ENCODE measurements at regions not wholly inside any gene's neighbourhood (a gene's known extent, or its start where the extent isn't known, plus 50 kb on each side); places are given as distances from the start of the nearest gene placed in this dataset.

DNA sequence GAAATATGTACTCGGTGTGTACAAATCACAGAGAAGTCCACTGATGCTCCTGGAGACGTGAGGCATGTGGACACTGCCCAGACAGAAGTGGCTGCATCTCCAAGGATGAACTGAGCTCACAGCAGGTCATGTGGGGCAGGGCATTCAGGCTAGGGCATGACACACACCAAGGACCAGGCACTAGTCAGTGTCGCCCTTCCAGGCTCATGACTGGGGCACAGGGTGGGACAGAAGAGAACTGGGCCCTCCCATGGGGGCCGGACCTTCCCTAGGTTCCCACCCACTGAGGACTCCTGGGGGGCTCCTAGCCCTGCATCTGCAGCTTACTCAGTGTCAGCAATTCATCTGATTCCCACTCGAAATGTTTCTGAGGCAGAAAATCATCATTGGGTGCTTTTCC is 256.8 kb upstream of the IRX4 start:
- Histone ChIP-seq H3K27me3 (ENCODE audit: control insufficient read depth, insufficient read depth, low read length) (no peaks in the 10 kb centered on the region), H3K4me1 (ENCODE audit: control insufficient read depth, insufficient read depth, low read length) (no peaks in the 10 kb centered on the region), H3K27ac (ENCODE audit: low read depth, low read length) (no peak overlapping the region), H3K9ac (ENCODE audit: low read length) (no peak overlapping the region), H3K36me3 (ENCODE audit: control insufficient read depth, insufficient read depth, low read length) (no peaks in the 10 kb centered on the region), H3K9me3 (ENCODE audit: control insufficient read depth, insufficient read depth, low read depth, low read length) (peaks cover 7% of the 10 kb centered on the region; the same call in 1 of the 2 replicates), H3K4me3 (ENCODE audit: low read depth, low read length) (no peak overlapping the region)

DNA sequence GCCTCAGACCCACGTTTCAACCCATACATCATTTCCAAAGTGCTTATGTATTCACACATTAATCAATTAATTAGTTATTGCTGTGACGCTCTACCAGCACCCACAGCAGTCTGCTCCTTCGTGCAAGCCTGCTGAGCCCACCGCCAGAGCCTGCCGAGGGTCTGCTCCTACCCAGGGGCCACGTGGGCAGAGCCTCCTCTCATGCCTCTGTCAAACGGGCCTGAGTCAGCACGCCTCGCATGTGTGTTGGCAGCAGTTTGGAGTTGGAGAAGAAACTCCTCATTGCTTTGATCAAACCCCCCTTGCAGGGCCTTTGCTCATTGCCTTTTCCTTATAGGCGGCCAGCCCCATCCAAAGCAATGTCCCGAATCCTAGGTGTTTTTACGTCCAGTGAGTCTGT is 256.2 kb upstream of the IRX4 start:
- no peak overlapping the region for H3K27ac ChIP-seq (ENCODE audit: low read depth, low read length)
- no peak overlapping the region for H3K4me3 ChIP-seq (ENCODE audit: low read depth, low read length)
- H3K27me3 ChIP-seq (ENCODE audit: control insufficient read depth, insufficient read depth, low read length), result no peaks in the 10 kb centered on the region
- no peak overlapping the region for H3K9ac ChIP-seq (ENCODE audit: low read length)
- no peaks in the 10 kb centered on the region for H3K4me1 ChIP-seq (ENCODE audit: control insufficient read depth, insufficient read depth, low read length)
- H3K36me3 ChIP-seq (ENCODE audit: control insufficient read depth, insufficient read depth, low read length), result no peaks in the 10 kb centered on the region
- H3K9me3 ChIP-seq (ENCODE audit: control insufficient read depth, insufficient read depth, low read depth, low read length), result peaks cover 1% of the 10 kb centered on the region; the same call in 1 of the 2 replicates

DNA sequence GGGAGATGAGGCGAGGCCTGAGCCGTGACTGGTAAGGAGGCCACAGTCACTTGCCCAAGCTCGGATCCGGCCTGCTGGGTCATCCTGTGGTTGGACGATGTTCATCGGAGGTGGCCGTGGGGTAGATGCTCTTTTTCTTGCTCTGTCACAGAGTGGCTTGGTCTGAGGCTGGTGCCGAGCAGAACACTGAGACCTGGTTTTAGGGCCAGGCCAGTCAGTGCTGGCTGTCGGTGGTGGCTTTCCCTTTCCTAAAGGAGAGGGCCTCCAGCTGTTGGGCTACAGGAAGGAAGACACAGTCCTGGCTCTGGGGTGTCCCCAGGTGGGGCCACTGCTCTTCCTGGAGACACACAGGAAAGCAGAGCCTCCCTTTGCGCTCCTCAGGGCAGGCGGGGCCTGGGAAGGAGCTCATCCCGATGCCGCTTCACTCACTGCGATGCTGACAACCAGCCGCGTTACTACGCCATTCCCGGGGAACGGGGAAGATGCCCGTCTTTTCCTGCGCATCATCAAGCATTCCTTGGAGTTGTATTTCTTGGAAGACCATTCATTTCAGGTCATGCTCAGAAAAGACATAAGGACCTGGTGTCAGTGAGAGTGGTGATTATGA is 254.8 kb upstream of the IRX4 start:
- no peak overlapping the region for H3K4me3 ChIP-seq (ENCODE audit: low read depth, low read length)
- no peaks in the 10 kb centered on the region for H3K9me3 ChIP-seq (ENCODE audit: control insufficient read depth, insufficient read depth, low read depth, low read length)
- H3K4me1 ChIP-seq (ENCODE audit: control insufficient read depth, insufficient read depth, low read length), result no peaks in the 10 kb centered on the region
- no peaks in the 10 kb centered on the region for H3K36me3 ChIP-seq (ENCODE audit: control insufficient read depth, insufficient read depth, low read length)
- H3K27me3 ChIP-seq (ENCODE audit: control insufficient read depth, insufficient read depth, low read length), result no peaks in the 10 kb centered on the region
- H3K27ac ChIP-seq (ENCODE audit: low read depth, low read length), result no peak overlapping the region
- H3K9ac ChIP-seq (ENCODE audit: low read length), result no peak overlapping the region

DNA sequence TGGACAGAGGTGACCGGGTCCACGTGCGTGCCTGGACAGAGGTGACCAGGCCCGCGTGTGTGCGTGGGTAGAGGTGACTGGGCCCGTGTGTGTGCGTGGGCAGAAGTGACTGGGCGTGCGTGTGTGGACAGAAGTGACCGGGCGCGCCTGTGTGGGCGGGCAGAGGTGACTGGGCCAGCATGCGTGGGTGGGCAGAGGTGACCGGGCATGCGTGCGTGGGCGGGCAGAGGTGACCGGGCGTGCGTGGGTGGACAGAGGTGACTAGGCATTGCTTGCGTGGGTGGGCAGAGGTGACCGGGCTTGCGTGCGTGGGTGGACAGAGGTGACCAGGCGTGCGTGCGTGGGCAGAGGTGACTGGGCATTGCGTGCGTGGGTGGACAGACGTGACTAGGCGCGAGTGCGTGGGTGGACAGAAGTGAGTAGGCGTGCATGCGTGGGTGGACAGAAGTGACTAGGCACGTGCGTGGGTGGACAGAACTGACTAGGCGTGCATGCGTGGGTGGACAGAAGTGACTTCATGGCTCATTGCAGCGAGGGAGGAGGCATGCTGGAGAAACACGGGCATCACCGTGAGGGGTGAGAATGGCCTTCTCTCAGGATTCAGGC is 254.1 kb upstream of the IRX4 start:
- H3K4me3 ChIP-seq (ENCODE audit: low read depth, low read length), result no peak overlapping the region
- H3K36me3 ChIP-seq (ENCODE audit: control insufficient read depth, insufficient read depth, low read length), result no peaks in the 10 kb centered on the region
- no peak overlapping the region for H3K27ac ChIP-seq (ENCODE audit: low read depth, low read length)
- no peaks in the 10 kb centered on the region for H3K27me3 ChIP-seq (ENCODE audit: control insufficient read depth, insufficient read depth, low read length)
- H3K9me3 ChIP-seq (ENCODE audit: control insufficient read depth, insufficient read depth, low read depth, low read length), result no peaks in the 10 kb centered on the region
- no peaks in the 10 kb centered on the region for H3K4me1 ChIP-seq (ENCODE audit: control insufficient read depth, insufficient read depth, low read length)
- H3K9ac ChIP-seq (ENCODE audit: low read length), result no peak overlapping the region

DNA sequence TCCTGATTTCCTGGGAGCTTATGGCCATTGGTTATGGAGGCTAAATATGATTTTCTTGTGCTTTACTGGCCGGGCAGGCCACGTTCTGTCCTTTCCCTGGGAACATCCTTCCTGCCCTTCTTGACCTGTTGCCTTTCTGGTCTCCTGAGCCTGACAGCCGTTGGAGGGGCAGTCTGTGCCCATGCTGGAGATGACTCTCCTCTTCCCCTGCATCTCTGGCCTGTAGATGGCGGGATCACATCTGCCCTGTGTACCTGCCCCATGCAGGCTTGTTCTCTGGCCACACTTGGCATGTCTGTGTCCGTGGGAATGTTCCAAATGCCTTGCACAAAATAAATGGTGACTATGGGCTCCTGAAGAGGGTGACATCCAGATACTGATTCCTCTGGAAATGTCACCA is 253.1 kb upstream of the IRX4 start:
- Histone ChIP-seq H3K9me3 (ENCODE audit: control insufficient read depth, insufficient read depth, low read depth, low read length) (no peaks in the 10 kb centered on the region), H3K36me3 (ENCODE audit: control insufficient read depth, insufficient read depth, low read length) (no peaks in the 10 kb centered on the region), H3K27me3 (ENCODE audit: control insufficient read depth, insufficient read depth, low read length) (no peaks in the 10 kb centered on the region), H3K9ac (ENCODE audit: low read length) (no peak overlapping the region), H3K4me3 (ENCODE audit: low read depth, low read length) (no peak overlapping the region), H3K27ac (ENCODE audit: low read depth, low read length) (no peak overlapping the region), H3K4me1 (ENCODE audit: control insufficient read depth, insufficient read depth, low read length) (no peaks in the 10 kb centered on the region)

DNA sequence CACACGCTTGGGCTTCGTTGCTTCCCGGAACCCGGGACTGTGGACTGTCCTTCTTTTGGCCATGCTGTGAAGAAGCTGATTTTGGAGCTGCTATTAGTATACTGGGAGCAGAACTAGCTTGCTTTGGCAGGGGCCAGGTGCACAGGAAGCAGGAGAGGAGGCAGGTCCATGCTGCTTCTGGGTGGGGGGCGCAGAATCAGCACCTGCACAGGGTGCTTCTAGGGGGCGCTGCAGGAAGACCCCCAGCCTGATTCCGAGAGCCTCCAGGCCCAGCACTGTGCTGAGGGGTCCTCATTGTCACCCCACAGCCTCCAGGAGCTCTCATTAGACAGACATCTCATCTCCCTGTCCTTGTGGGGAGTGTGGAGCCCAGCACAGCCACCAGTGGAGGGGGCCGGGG is 252.6 kb upstream of the IRX4 start:
- Histone ChIP-seq H3K27ac (ENCODE audit: low read depth, low read length) (no peak overlapping the region), H3K4me1 (ENCODE audit: control insufficient read depth, insufficient read depth, low read length) (0 out of 2 replicates have a peak, but pooled peaks cover under 1% of the 10 kb centered on the region), H3K9ac (ENCODE audit: low read length) (no peak overlapping the region), H3K9me3 (ENCODE audit: control insufficient read depth, insufficient read depth, low read depth, low read length) (no peaks in the 10 kb centered on the region), H3K4me3 (ENCODE audit: low read depth, low read length) (no peak overlapping the region), H3K27me3 (ENCODE audit: control insufficient read depth, insufficient read depth, low read length) (no peaks in the 10 kb centered on the region), H3K36me3 (ENCODE audit: control insufficient read depth, insufficient read depth, low read length) (no peaks in the 10 kb centered on the region)

DNA sequence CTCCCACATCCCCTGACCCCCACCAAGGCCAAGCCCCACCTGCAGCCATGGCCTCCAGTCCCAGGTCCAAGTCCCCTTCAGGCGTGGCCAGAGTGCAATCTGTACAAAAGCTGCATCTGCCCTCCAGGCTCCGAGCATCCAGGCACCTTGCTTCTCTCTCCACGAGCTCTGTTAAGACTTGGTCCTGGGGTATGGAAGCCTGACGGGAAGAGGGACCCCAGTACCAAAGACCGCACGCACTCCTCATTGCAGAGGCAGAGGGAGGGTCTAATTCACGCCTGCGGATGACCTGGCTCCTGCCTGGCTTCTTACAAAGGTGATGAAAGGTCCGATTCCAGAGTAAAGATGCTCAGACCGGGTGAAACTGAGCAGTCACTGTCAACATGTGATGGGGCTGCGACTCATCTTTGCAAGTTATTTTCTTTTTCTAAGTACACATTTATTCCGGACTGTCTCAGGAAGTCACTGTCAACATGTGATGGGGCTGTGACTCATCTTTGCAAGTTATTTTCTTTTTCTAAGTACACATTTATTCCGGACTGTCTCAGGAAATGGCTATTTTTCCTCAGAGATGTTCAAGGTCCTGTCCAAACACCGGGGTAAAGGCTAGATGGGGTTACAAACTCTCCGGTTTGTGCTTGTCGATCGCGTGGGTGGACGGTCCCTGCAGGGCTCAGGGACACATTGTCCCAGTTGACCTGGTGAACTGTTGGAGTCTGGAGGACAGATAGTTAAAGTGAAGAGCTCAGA is 252.0 kb upstream of the IRX4 start:
- Histone ChIP-seq H3K36me3 (ENCODE audit: control insufficient read depth, insufficient read depth, low read length) (no peaks in the 10 kb centered on the region), H3K27ac (ENCODE audit: low read depth, low read length) (no peak overlapping the region), H3K9me3 (ENCODE audit: control insufficient read depth, insufficient read depth, low read depth, low read length) (no peaks in the 10 kb centered on the region), H3K27me3 (ENCODE audit: control insufficient read depth, insufficient read depth, low read length) (no peaks in the 10 kb centered on the region), H3K4me3 (ENCODE audit: low read depth, low read length) (no peak overlapping the region), H3K9ac (ENCODE audit: low read length) (no peak overlapping the region), H3K4me1 (ENCODE audit: control insufficient read depth, insufficient read depth, low read length) (0 out of 2 replicates have a peak, but pooled peaks cover 4% of the 10 kb centered on the region)

DNA sequence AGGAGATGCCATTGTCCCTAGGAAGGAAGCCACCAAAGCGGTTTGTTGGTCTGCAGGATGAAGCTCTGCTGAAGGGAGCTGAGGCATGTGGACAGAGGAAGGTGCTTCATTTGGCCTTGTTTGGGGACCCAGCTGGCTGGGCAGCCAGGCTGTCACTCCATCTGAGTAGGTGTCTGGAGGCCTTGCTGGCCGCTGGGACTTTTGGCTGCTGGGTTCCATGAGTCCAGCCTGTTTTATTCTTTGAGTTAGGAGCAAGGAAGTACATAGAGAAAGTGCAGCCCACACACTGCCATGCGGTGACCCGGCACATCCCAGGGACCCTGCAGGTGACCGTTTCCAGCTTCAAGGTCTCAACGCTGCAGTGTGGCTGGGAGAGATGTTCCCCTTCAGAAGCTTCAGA is 251.2 kb upstream of the IRX4 start:
- Histone ChIP-seq H3K27ac (ENCODE audit: low read depth, low read length) (no peak overlapping the region), H3K36me3 (ENCODE audit: control insufficient read depth, insufficient read depth, low read length) (no peaks in the 10 kb centered on the region), H3K9ac (ENCODE audit: low read length) (no peak overlapping the region), H3K4me3 (ENCODE audit: low read depth, low read length) (no peak overlapping the region), H3K27me3 (ENCODE audit: control insufficient read depth, insufficient read depth, low read length) (no peaks in the 10 kb centered on the region), H3K9me3 (ENCODE audit: control insufficient read depth, insufficient read depth, low read depth, low read length) (no peaks in the 10 kb centered on the region), H3K4me1 (ENCODE audit: control insufficient read depth, insufficient read depth, low read length) (0 out of 2 replicates have a peak, but pooled peaks cover 4% of the 10 kb centered on the region)

DNA sequence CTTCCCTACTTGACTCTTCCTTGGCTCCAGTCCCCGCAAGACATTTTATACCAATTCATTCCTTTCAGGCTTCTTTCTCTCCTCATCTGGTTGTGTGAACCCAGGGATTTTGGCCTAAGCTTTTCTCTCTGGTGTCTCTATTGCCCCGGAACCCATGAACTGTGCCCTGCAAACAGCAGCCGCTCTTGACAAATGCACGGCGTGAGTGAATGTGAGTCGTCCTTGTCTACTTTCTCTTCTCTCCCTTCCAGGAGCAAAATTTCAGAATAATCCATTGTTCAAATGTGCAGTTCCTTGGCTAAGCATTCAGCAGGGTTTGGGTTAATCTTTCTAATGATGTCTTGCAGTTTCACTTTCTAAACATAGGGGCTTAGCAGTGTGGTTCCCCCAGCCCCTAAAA is 250.4 kb upstream of the IRX4 start:
- 0 out of 2 replicates have a peak, but pooled peaks cover 4% of the 10 kb centered on the region for H3K4me1 ChIP-seq (ENCODE audit: control insufficient read depth, insufficient read depth, low read length)

DNA sequence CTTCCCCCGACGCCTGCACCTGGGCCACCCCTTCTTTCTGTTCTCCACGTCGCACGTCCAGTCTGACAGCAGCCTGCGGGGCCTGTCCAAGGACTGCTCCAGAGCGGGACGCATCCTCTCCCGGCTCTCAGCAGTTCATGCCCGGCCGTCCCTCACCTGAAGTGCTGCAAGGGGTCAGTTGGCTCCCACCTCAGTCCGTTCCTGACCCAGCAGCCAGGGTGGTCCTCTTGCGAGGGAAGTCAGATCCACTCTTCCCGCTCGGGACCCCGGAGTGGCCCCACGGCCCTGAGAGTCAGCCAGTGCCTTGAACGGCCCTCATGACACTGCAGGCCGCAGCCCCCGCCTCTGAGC is 249.7 kb upstream of the IRX4 start:
- Histone ChIP-seq H3K9me3 (ENCODE audit: control insufficient read depth, insufficient read depth, low read depth, low read length) (no peaks in the 10 kb centered on the region), H3K27ac (ENCODE audit: low read depth, low read length) (no peak overlapping the region), H3K4me1 (ENCODE audit: control insufficient read depth, insufficient read depth, low read length) (0 out of 2 replicates have a peak, but pooled peaks cover 4% of the 10 kb centered on the region), H3K27me3 (ENCODE audit: control insufficient read depth, insufficient read depth, low read length) (no peaks in the 10 kb centered on the region), H3K4me3 (ENCODE audit: low read depth, low read length) (no peak overlapping the region), H3K9ac (ENCODE audit: low read length) (no peak overlapping the region), H3K36me3 (ENCODE audit: control insufficient read depth, insufficient read depth, low read length) (no peaks in the 10 kb centered on the region)

More for the DNA sequence above, 250.4 kb upstream of the IRX4 start:
- Histone ChIP-seq H3K9me3 (ENCODE audit: control insufficient read depth, insufficient read depth, low read depth, low read length) (no peaks in the 10 kb centered on the region), H3K36me3 (ENCODE audit: control insufficient read depth, insufficient read depth, low read length) (no peaks in the 10 kb centered on the region), H3K4me3 (ENCODE audit: low read depth, low read length) (no peak overlapping the region), H3K27ac (ENCODE audit: low read depth, low read length) (no peak overlapping the region), H3K9ac (ENCODE audit: low read length) (no peak overlapping the region), H3K27me3 (ENCODE audit: control insufficient read depth, insufficient read depth, low read length) (no peaks in the 10 kb centered on the region)

DNA sequence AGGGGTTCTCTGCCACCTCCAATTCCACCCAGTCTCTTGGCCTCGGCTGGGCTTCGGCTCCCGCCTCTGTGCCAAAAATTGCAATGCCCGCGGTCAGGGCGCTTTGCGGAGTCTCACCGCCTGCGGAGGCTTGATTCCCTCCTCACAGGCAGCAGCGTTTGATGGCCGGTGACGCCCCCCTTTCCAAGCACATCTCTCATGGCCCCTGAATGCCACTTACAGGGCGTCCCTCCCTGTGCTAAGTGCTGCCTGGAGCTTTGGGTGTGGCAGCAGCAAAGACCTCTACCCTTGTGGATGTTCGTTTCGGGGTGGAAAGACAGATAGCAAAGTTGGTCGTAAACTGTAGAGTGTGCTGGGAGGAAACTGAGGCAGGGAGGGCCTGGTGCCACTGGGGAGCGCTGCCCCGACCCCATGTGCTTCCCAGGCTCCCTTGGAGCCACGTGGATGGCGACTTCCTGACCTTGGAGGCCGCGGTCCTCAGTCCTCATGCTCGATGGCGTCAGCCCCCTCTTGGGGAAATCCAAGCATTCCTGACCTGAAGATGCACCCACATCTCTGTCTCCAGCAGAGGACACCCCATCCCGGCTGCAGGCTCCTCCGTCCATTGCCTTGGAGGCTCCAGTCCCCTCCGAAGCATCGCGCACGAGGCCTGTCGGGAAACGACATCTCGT is 249.2 kb upstream of the IRX4 start:
- H3K9me3 ChIP-seq (ENCODE audit: control insufficient read depth, insufficient read depth, low read depth, low read length), result no peaks in the 10 kb centered on the region
- no peak overlapping the region for H3K9ac ChIP-seq (ENCODE audit: low read length)
- H3K36me3 ChIP-seq (ENCODE audit: control insufficient read depth, insufficient read depth, low read length), result no peaks in the 10 kb centered on the region
- H3K4me1 ChIP-seq (ENCODE audit: control insufficient read depth, insufficient read depth, low read length), result 0 out of 2 replicates have a peak, but pooled peaks cover 4% of the 10 kb centered on the region
- no peak overlapping the region for H3K4me3 ChIP-seq (ENCODE audit: low read depth, low read length)
- no peak overlapping the region for H3K27ac ChIP-seq (ENCODE audit: low read depth, low read length)
- H3K27me3 ChIP-seq (ENCODE audit: control insufficient read depth, insufficient read depth, low read length), result no peaks in the 10 kb centered on the region

Data from HUES6 (cell line).